ENCODE measurements at regions not wholly inside any gene's neighbourhood (a gene's known extent, or its start where the extent isn't known, plus 50 kb on each side); places are given as distances from the start of the nearest gene placed in this dataset.

DNA sequence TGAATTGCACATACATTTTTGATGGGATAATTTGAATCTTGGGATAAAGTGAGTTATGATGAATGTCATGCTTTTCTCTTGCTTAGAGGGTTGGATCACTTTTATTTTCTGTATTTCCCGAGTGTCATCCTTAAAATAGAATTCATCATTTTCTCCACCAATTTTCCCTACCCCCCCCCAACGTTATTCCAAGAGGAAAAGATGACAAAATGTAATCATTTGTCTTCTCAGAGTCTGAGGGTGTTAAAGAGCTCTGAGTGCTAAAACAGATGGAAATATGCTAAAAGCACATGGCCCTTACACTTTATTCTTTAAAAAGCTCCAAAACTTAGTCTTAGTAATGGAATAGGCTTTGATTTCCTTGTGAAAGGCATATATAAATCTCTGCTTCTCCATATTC lies 81.4 kb downstream of the CHRM3 start:
- TF ChIP-seq, protein P1, sequence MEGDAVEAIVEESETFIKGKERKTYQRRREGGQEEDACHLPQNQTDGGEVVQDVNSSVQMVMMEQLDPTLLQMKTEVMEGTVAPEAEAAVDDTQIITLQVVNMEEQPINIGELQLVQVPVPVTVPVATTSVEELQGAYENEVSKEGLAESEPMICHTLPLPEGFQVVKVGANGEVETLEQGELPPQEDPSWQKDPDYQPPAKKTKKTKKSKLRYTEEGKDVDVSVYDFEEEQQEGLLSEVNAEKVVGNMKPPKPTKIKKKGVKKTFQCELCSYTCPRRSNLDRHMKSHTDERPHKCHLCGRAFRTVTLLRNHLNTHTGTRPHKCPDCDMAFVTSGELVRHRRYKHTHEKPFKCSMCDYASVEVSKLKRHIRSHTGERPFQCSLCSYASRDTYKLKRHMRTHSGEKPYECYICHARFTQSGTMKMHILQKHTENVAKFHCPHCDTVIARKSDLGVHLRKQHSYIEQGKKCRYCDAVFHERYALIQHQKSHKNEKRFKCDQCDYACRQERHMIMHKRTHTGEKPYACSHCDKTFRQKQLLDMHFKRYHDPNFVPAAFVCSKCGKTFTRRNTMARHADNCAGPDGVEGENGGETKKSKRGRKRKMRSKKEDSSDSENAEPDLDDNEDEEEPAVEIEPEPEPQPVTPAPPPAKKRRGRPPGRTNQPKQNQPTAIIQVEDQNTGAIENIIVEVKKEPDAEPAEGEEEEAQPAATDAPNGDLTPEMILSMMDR (IDR thresholded peaks at IDR 0.05) = no peak
- TF ChIP-seq POLR2A (IDR thresholded peaks at IDR 0.05) (no peak), EP300 (IDR thresholded peaks at IDR 0.05) (no peak)

Data from ovary (tissue), 3 donors.